ENCODE measurements at regions not wholly inside any gene's neighbourhood (a gene's known extent, or its start where the extent isn't known, plus 50 kb on each side); places are given as distances from the start of the nearest gene placed in this dataset.

DNA sequence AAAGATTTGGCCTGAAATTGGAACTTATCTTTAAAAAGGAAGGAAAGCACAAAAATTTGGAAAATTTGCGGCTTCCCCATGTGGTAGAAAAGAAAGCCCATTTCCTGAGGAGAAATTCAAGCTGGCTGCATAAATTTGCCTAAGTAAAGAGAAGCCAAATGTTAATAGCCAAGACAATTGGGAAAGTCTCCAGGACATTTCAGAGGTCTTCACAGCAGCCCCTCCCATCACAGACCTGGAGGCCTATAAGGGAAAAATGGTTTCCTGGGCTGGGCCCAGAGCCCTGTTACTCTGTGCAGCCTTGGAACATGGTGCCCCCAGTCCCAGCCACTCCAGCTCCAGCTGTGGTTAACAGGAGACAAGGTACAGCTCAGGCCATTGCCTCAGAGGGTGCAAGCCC lies 736.5 kb downstream of the HACE1 start:
- no peak for DNase-seq (ENCODE audit: low read depth in 2 of 3, low spot score in 1 of 3)

DNA sequence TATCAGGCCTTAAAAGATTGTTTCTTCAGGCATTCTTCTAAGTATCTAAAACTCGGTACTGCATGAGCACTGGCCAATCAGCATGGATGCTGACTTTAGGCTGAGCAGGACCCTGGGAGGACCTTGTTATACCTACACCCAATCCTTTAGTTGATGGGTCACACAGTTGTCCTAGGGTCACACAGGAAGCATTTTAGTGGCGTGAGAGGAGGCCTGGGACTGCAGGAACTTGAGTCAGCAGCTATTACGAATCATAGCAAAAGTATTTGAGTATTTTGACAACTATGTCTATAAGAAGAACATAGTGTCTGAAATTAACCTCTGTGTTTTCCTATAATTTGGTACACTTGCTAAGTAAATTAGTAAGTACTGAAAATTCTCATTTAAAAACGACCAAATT lies 741.4 kb downstream of the HACE1 start:
- no peak for DNase-seq (ENCODE audit: low read depth in 2 of 3, low spot score in 1 of 3)

DNA sequence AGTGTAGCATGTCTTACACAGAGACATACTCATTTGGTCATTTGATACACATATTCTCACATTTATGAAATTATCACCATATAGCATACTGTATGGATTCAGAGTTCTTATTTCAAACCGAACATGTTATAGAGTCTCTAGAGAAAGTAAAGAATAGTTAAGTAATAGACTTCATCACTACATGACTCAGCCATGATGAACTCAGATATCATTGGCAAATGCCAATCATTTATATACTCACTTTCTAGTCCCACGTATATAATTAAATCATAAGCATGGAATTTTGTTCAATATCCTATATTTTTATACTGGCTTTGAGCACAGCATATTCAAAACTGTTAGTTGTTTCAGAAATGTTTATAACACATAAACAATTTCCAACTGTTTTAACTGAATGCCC lies 749.9 kb downstream of the HACE1 start:
- no peak for DNase-seq (ENCODE audit: low read depth in 2 of 3, low spot score in 1 of 3)

DNA sequence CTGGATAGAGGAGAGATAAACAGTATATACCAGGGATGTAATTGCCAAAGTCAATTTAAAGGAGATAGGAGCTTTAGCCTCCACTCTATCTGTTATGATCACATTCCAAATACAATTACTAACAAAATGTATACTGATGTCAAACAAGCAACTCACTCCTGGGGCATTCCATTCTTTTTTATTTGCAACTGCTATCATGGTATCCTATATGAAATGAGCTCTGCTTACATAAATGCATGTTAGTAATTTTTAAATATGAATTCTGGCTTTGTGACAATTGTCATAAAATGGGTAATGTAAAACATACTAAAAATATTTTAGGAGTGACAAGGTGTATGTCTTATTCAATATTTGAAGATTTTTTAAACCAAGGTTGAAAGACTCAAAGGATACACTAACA lies 751.1 kb downstream of the HACE1 start:
- DNase-seq (ENCODE audit: low read depth in 2 of 3, low spot score in 1 of 3), result no peak

DNA sequence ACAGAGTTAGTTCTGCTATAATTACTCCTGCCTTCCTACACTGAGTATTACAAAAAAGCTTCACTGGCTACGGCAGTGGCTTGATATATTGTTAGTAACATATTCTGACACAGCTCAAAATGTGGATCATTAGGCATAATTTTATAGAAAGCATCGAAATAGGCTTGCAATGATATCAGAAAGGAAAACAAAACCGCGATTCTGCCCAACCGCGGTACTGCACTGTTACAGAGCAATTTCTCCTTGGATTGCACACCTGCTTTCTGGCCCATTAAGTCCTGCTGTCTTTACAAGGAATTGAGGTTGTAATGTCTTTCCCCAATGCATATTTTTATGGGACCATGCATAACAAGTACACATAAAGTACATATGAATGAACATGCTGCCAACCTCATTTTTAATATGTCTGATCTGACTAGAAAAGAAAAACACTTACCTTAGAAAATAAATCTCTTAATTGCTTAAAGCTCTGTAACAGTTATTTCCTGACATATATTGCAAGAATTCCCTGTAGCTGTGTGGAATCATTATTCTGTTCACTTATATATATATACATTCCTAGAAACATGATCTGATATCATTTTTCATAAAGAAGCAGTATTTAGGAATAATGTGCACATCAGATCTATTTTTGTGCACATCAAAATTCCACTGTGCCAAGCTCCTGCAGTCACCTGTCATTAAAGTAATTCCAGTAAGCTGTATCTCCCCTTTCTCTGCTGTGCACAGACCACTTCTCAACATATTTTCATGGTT lies 763.9 kb downstream of the HACE1 start:
- no peak for DNase-seq (ENCODE audit: low read depth in 2 of 3, low spot score in 1 of 3)

DNA sequence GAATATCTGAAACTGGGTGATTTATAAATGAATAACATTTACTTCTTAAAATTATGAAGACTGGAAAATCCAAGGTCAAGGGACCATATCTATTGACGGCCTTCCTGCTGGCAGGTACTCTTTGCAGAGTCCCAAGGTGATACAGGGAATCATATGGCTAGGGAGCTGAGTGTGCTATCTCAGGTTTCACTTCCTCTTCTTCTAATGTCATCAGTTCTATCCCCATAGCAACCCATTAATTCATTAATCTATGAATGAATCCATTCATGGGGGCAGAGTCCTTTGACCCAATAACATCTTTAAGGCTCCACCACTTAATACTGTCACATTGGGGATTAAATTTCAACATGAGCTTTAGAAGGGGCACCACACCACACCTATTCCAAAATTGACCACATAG lies 772.0 kb downstream of the HACE1 start:
- DNase-seq (ENCODE audit: low read depth in 2 of 3, low spot score in 1 of 3), result no peak

DNA sequence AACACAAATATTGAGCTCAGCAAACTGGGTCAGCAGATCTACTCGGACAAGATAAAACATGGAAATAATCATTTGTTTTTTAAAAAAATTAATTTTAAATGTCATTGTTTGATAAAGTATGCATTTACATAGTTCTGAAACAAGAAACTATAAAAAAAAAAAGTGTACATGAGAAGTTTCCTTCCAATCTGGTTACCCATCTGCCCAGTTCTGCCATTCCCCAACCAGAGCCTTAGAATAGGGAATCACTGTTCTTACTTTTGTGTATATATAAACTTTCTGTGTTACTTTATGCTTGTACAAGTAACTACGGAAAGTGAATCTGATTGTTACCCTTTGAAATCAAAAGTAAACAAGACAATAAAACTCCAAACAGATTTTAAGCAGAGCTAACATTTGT lies 791.4 kb downstream of the HACE1 start:
- no peak for DNase-seq (ENCODE audit: low read depth in 2 of 3, low spot score in 1 of 3)

DNA sequence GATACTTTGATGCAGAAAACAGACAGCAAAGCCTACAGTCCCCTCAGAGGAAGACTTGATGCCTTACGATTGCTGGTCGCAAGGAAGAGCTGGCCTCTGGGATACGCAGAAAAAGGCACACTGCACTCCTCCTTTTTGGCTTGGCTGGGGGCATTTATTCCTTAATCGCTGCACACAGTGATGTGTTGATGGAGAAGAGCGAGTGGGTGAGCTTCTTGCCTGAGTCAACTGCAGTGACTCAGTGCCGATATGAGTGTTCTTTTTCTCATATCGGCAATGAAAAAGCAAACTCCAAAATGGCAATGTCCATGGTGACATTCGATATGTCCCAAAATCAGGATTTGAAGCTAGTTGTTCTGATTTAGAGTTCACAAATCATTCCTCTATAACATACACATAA lies 794.8 kb downstream of the HACE1 start:
- DNase-seq (ENCODE audit: low read depth in 2 of 3, low spot score in 1 of 3), result no peak

DNA sequence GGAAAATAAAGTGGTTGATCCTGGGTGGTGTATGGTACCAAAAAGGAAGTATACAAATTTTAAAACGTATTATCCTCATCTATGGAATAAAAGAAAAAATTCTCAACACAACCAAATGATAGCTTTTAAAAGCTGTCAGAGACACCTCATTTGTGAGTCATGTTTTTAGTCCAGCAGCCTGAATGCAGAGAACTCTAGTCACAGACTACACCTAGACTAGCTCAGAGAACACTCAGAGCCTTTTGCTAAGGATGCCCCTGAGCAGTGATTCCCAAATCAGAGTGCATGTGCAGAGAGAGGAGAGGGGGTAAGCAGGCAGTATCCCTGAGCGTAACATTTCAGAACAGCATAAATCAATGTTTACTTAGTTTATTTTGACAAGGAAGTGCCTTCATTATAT lies 809.3 kb downstream of the HACE1 start:
- no peak for DNase-seq (ENCODE audit: low read depth in 2 of 3, low spot score in 1 of 3)

DNA sequence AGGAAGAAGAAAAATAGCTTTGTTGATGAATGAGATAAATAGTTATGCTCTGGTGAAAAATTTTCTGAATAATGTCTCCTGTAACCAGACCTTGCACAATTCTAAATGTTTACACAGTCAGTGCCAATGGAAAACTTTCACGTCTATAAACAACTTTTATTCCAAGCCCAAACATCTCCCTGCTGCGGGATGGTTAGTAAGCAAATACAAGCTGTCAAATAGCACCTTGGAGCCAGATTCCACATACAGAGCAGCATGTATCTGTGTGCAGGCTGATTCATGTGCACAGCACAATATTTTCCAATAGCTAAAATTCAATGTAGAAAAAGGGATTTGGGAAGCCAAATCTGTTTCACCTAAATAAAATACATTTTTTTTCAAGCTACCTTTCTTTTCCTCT lies 813.3 kb downstream of the HACE1 start:
- DNase-seq (ENCODE audit: low read depth in 2 of 3, low spot score in 1 of 3), result no peak

DNA sequence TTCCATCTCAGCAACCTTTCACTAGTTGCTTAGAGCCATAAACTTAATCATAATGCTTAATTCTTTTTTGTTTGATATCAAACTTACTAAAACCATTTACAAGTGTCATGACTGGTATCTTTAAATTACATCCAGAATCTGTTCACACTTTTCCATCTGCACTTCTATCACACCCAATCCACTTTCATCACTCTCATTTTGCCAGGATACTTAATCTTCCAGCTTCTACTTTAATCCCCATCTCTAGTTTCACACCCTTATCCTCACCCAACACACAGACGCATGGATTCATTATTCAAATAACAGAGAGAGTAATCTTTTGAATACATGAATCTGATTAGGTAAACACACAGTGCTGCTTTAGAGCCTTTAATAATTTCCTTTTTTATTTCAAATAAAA lies 828.4 kb downstream of the HACE1 start:
- DNase-seq (ENCODE audit: low read depth in 2 of 3, low spot score in 1 of 3), result no peak

DNA sequence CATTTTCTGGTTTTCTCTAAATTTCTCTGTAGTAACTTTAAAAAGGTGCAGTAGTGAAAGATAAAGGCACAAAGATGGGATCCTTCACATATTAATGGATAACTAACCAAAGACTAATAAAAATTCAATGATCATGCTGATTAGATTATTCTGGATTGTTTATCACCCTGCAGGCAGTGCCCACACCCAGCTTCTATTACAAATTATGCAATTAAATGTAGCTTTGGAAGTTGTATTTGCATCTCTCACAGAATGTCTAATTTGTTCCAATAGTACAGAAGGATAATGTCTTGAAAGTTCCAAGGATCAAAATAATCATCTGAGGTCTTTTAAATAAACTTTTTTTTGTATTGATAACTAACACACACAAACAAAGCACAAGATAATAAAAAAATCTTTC lies 837.6 kb downstream of the HACE1 start:
- no peak for DNase-seq (ENCODE audit: low read depth in 2 of 3, low spot score in 1 of 3)

DNA sequence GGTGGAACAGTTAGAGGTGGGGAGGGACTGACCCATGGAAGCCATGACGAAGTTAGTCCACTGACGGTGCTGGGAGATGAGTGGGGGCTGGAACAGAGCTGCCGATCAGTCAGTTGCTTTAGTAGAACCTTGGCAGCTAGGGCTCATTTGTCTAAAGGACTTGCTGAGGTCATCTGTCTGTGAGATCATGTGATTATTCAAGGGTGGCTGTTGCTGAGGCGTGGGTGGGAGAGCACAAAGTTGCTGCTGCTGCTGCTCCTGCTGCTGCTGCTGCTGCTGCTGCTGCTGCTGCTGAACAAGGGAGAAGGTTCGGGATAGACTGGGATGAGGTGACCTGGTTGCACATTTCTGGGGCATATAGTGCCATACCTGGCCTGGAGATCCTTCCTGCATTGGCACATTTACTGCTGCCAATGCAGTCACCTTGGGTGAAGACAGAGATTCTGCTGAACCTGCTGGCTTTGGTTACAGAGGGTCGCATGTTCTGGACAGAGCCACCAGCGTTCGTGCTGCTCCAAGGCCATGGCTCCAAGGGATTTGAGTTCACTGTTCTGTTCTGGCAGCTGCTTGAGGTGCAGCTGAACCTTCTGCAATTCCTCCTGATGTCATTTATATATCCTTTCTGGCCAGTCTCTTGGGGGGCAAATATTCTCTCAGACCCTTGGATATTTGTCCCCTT lies 840.5 kb downstream of the HACE1 start:
- DNase-seq (ENCODE audit: low read depth in 2 of 3, low spot score in 1 of 3), result no peak

DNA sequence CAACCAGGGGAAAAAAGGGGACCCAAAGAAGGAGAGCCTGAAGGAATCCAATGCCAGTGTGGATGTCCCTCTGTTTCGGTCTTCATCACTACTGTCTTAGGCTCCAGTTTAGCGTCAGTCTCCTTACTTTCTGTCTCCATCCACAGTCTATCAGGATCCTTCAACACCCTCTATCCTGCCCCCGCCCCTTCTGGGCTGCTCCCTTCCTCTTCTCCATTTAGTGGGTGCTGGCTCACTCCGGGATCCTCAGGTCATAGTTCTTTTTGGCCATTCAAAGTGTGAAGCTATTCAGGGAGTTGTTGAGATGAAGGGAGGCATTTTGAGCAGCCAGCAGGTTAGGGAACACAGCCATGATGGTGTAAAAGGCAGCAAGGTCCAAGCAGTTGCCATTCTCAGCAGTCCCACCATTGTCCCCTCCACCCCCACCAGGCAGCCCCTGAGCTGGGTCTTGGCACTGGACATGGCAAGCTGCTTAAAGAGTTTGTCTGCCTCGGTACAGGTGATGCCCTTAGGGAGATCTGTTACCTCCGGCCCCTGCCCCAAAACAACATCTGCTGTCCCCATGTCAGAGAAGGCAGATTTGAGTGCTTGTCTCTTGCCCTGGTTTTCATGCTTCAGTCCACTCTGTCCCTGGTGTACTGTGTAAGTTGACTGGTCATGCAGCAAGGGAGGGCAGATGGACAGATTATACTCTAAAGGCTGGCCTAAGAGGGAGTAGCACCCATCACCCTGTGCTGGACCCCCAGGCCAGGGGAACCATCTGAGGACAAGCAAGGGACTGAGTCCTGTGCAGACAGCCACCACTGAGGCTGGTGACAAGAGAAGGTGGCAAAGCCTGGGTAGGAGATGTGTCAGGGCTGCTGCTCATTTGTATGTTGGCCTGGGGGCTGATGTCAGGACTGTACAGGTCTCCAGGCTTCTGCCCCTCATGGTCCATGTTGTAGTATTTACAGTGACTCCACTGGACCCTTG lies 842.0 kb downstream of the HACE1 start:
- no peak for DNase-seq (ENCODE audit: low read depth in 2 of 3, low spot score in 1 of 3)

DNA sequence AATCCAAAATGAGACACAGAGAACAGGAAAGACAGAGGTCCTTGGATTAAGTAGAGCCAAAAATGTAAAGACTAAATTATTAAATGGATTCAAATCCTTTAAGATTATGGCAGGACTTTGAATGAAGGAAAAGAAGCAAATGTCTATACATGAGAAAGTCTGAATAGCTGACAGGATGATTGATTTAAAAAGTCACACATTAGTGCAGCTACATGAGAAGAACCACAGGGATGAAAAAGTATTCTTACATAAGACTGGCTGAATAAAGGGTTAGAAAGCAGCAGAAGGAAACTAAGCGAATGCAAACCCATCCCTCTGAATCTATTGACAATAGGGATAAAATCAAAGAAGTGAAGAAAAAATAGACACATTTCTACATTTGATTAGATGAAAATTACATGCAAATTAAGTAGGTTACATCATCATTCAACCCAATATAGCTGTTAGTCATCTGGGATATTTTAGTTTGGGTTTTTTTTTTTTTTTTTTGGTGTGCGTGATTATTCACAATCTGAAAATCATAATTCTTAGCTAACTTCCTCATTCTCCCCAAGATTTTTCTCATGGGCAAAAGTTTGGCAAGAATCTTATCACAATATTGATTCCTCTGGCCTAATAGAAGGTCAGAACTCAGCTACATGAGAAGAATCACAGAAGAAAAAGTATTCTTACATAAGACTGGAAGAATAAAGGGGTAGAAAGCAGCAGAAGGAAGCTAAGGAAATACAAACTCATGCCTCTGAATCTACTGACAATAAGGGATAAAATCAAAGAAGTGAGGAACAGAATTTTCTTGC lies 845.4 kb downstream of the HACE1 start:
- no peak for DNase-seq (ENCODE audit: low read depth in 2 of 3, low spot score in 1 of 3)

DNA sequence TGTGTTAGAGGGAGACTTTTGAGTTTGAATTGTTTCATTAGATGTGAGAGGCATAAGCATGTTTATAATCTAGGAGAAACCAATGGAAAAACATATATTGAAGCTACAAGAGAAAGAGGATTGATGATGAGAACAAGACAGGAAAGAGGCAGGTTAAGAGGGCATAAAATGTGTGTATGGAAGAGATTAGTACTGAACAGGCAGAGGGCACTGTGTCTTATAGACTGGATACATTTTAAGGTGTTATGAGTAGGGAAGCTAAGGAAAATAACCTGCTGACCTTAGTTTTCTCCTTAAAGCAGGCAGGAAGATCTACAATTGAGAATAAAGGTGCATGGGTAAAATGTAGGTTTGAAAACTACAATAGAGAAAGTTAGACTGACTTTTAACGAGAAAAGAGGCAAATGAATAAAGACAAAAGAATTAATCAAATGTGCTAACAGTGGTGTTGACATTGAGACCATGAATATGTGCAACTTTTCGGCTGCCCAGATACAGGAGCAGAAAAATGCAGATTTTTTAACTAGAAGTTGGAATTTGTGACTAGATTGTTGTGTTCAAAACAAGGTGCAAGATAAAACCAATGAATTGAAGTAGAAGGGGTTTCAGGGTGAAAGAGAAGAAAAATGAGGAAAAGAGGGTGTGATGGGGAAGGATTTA lies 846.3 kb downstream of the HACE1 start:
- no peak for DNase-seq (ENCODE audit: low read depth in 2 of 3, low spot score in 1 of 3)

DNA sequence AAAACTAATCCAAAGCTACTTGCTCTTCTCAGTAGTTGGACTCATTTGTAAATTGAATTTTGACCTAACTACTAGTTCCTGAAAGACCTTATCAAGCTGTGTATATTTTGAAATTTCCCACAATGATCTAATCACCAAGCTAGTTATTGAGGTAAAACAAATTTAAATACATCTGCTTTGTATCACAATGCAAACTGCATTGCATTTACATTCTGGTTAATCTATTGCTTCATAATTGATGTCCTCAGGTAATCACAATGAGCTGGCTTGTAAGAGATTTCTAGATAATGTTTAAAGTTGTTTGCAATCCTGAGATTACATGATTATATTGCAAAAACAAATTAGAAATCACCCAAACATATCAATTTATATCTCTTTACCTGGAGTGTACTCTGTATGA lies 848.8 kb downstream of the HACE1 start:
- DNase-seq (ENCODE audit: low read depth in 2 of 3, low spot score in 1 of 3), result no peak

DNA sequence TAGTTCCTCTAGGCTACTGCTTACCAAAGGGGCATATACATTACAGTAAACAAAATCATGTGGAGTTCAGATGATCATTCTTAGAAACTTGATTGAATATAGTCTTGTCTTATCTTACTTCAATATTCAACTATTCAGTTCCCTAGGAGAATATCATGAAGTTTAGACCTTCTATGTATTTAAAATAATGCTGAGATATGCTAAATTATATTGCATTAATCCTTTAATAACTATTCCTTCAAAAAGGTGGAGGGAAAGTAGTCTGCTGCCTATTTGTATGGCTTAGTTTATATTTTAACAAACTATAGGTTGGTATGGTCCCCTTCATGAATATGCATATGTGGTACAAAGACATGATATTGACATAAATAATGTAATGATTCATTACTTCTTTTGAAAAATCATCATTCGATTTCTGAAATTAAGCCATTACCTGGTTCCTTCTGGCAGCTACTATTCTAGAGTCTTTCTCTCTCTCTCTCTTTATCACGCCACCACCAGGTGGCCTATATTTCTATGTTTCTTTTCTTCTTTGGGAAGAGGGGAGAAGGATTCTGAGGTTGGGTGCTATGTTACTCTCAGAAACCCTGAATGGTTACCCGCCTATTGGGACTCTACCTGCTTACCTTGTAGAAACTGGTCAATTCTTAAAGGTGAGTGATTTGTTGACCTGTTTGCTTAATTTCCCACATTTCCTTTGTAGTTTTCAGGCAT lies 855.8 kb downstream of the HACE1 start:
- no peak for DNase-seq (ENCODE audit: low read depth in 2 of 3, low spot score in 1 of 3)

DNA sequence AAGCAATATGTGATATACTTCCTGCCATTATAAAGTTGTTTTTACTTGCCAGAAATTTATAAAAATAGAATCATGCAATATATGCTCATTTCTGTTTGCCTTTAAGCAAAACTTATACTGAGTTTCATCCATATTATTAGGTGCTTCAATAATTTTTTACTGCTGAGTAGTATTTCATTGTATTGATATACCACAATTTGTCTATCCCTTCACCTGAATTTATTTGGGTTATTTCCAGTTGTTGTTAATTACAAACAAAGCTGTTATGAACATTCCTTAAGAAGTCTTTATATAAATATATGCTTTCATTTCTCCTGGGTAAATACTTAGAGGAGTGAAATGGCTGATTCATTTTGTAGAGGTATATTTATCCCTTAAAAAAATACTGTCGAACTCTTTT lies 864.1 kb downstream of the HACE1 start:
- no peak for DNase-seq (ENCODE audit: low read depth in 2 of 3, low spot score in 1 of 3)

DNA sequence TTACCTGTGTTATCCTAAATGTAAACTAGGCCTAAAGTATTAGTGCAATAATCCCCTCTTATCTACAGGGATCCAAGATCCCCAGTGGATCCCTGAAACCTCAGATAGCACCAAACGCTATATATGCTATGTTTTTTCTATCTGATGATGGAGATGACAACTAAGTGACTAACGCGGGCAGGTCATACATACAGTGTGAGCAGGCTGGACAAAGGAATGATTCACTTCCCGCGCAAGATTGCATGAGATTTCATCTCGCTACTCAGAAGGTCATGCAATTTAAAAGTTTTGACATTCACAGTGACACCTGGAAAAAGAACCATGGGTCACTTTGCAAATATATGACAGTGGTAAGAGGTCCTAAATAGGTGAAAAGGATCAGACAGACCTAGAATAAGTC lies 875.9 kb downstream of the HACE1 start:
- no peak for DNase-seq (ENCODE audit: low read depth in 2 of 3, low spot score in 1 of 3)

All from stimulated activated CD4-positive, alpha-beta T cell treated with anti-CD3 and anti-CD28 coated beads, Interleukin-12 subunit alpha, Interleukin-12 subunit beta, amount 100 ng/mL, for 48 hours (primary cell).